Muscle of arm (tissue), 1 donor: ENCODE measurements at regions not wholly inside any gene's neighbourhood (a gene's known extent, or its start where the extent isn't known, plus 50 kb on each side); places are given as distances from the start of the nearest gene placed in this dataset.

Experiments
- DNase-seq: peaks from one replicate; pipeline ENCODE4 v3.0.0-alpha.2; 2013

- DNase-seq = peak; percentile 7
Measured at GRCh38 chr5:42351956-42352355, 71.3 kb upstream of the GHR start.

- peak; percentile 11 for DNase-seq
Measured at GRCh38 chr5:42360056-42360455, 63.2 kb upstream of the GHR start.

- DNase-seq = no peak
Measured at GRCh38 chr5:42360616-42361314, 62.5 kb upstream of the GHR start.

GRCh38 chr5:42361315-42361688 is 61.9 kb upstream of the GHR start:
- no peak for DNase-seq

- no peak for DNase-seq
Measured at GRCh38 chr5:42366051-42366450, 57.2 kb upstream of the GHR start.
